DMS53 (cell line): ENCODE measurements at regions not wholly inside any gene's neighbourhood (a gene's known extent, or its start where the extent isn't known, plus 50 kb on each side); places are given as distances from the start of the nearest gene placed in this dataset.
A peak's percentile ranks its signal among the peaks of the same experiment; 100 is the strongest.
"Not testable (repeated sequence)": the region's sequence is repeated elsewhere in the genome, so short reads cannot be mapped to it uniquely, and the experiment has no call there.

Experiments used
- DNase-seq: peaks from one replicate; lab custom pipeline; 2025; lab: John Stamatoyannopoulos, UW

DNA sequence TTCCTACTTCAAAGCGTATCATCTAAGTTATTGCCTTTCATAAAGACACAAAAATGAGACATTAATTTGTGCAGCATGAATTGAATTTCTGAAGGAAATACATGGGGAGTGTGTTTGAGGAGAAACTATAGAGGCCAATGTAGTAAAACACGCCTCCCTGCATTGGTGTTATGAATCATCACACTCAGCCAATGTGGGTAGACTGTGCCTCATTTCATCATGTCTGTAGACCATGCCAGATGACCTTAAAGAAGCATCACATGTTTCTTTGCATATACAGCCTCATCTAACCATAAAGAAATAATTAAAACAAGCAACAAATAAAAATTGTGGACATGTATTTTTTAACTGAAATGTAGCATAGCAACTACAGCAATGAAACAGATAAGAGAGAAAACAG lies 486.0 kb upstream of the ADAMTS9 start:
- DNase-seq: no peak

DNA sequence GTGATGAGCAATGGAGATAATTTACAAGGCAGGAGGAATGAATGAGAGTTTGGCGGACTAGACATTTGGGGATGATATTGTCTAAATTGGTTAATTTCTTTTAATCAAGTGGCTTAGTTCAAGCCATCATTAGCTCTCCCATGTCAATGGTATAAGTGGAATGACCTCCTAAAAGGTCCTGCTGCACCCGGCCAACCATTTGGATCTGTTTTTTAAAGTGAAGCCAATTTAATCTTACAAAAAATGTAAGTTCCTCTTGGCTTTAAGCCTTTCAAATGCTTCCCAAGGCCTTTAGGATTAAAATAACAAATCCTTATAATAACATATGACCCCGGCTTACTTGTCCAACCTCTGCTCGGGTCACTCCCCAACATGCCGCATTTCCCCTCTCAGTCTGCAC lies 484.4 kb upstream of the ADAMTS9 start:
- no peak for DNase-seq

DNA sequence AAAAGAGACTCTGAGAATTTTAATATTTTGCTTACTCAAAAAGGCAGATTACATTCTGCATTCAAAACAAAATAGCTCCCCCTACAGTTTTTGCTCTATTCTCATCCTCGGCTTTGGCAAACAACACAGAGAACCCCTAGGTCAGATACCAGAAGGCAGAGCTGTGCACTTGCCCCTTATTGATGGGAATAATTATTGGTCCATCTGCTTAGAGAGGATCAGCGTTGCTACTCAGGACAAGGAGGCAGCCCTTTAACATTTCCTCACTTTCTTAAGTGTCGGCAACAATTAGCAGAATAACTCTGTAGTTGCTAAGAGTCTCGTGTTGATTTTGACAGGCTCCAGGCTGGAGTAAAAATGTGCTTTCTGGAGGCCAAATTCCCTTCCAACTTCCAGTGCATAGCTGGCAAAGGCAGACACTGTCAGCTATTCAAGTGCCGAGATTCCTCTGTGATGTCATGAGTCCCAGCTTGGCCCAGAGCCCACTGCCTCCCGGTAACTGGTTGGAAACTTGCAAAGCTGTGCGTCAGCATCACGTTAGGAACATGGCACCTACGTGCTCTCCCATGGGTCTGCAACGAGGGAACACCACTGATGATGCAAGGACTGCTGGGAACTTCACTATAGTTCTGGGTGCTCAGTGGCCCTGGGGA lies 482.7 kb upstream of the ADAMTS9 start:
- peak; percentile 35 for DNase-seq

DNA sequence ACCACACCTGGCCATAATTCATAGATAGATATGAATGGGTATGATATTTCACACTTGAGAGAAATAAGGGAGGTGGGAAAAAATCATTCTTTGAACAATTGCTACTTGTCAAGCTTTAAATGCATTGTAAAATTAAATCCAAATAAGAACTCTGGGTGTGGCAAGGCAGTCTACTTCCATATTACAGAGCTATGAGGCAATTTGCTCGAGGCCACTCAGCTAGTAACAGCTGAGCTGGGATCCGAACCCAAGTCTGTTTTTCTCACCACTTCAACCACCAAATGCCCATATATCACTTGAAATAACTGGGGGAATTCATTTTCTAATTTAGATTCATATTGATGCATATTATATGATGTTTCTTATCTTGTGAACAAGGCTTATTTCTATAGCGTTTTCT lies 482.2 kb upstream of the ADAMTS9 start:
- no peak for DNase-seq

DNA sequence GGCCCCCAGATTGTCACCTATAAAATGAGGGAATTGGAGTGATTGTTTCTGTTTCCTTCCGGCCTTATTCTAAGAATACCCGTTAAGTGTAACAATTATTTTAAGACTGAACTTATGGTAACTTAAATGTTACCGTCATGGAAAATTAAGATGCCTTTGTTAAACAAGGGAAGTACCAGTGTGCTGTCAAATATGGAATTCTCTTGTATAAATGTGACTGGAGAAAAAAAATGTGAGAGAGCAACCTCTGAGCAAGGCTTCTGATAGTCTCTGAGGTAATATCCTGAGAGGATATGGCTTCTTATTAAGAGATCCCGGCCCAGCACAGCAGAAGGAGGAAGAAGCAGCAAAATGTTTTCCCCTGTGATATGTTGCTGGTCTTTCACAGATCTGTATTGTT lies 480.7 kb upstream of the ADAMTS9 start:
- DNase-seq: no peak

DNA sequence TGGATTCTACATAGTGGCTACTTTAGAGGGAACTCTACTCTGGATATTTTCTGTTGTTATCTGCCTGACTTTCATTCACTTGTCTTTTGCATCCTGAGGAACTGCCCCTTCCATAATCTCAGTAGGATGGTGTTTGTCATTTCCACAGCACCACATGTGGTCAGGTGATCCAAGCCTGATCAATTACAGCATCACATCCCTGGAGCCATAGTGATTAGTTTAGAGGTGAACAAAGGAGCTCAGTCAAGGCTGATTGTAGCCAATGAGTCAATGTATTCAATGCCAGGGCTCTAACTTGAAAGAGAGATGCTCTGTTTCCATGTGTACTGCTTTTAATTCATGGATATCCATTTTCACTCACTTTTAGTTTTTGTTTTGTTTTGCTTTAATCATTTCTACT lies 478.7 kb upstream of the ADAMTS9 start:
- DNase-seq: no peak

DNA sequence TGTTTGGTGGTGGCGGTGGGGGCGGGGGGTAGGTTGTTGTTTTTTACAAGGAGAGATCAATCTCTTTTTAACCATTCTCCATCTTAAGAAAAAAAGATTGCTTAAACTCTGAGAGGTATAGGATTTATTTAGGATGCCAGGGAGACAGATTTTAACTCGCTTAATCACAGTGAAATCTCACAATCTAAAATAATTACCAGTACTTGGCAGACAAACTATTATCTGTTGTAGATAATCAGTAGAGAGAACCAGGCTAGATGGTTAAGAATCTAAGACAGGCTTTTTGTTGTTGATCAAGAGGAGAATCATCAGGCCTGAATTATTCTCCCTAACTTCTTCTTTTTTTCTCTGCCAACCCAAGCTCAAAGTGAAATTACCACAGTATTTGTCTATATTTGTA lies 470.2 kb upstream of the ADAMTS9 start:
- DNase-seq: no peak

DNA sequence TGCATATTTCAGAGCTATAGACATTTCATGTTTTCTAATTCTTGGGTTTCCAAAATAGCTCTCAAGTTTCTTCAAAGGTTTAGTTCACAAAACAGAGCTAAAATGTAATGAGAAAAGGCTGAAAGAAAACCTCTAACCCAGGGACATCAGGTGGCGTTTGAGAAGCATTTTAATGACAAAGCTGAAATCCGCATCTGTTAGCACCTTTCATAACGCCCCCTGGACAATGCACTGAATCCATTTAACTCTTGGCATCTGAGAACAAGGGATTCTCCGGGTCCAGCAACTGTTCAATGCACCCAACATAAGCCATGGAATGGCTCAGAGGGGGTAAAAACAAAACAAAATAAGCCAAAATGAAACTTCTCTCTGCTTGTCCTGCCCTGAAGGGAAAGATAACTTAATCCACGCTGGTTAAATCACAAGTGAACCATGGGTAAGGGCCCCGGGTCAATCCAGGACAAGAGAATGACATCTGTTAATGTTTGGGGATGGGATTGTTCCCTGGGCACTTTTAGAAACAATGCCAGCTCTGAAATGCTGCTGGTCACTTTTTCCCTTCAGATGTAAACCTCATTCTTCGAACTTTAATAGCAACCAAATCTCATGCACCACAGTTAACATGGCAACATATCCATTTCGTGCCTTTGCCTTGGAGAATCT lies 466.2 kb upstream of the ADAMTS9 start:
- DNase-seq: no peak

DNA sequence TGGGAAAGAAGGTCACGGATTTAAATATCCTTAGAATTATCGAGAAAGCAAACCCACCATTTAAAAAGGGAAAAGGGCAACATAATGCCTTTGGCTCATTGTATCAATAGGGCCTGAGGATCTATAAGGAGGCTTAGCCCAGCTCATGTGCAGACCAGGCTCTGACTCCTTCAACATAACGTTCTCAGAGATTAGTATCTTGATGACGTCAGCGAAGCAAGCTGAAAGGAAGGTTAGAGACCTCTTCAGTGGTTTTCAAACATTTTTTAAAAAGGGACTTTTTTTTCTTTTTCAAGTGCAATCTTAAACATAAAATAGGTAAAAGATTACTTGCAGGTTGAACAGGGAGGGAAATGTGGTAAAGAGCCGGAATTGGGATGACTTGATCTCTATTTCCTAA lies 463.9 kb upstream of the ADAMTS9 start:
- no peak for DNase-seq

DNA sequence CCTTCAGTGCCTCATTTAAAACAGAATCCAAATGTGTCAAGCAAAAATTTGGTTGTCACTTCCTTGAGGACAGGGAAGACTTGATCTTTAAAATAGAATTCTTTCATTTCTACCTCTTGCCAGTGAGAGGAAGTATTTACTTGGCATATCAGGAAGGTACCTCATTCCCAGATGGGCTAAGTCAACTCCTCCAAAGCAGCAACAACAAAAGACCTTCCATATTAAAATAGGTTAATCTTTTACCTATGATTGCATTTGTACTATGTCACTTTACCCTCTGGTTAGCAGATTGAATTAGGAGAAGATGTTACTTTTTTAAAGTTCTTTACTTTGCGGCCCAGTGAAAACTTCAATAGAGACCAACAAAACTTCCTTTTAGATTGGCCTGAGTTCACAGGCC lies 462.1 kb upstream of the ADAMTS9 start:
- no peak for DNase-seq

DNA sequence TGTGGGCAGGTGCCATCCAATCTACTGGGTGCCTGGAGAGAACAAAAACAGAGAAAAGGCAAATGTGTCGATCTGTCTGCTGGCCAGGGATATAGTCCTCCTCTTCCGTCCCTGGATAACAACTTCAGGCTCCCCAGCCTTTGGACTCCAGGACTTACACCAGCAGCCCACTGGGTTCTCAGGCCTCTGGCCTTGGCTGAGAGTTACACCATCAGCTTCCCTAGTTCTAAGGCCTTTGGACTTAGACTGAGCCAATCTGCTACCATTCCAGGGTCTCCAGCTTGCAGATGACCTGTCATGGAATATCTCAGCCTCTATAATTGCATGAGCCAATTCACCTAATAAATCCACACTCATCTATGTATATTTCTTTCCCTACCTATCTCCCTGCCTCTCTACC lies 460.9 kb upstream of the ADAMTS9 start:
- DNase-seq: no peak

DNA sequence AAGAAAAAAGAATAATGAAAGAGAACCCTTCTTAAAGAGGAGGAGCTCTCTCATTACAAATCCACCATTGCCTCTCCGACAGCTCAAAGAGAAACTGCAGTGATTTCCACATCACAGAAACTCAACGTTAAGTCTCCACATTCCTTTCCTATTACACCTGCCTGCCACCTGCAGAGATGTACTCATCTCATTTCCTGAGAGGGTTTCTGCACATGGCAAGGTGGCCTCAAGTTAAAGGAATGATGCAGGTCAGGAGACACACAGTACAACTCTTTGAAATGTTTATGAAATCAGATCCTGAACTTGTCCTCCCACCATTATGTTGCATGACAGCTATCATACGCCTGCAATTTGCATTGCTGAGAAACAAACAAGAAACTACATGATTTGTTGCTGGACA lies 458.4 kb upstream of the ADAMTS9 start:
- peak; percentile 63 for DNase-seq

DNA sequence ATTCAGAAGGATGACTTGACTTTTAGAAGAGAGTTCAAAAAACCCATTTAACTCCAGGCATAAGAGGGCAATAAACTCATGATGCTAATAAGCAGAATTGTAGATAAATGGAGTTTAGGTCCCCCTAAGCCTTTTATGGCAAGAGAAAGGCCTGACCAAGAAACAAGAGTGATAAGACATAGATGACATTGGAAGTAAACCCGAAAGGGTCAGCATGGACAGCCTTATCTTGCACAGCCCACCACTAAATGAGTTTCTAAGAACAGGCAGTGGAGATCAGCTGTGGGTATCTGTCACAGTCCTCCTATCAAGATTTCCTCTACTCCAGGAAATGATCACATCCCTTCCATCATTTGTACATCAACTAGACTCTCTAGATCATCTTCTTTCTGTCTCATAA lies 457.9 kb upstream of the ADAMTS9 start:
- DNase-seq: no peak

DNA sequence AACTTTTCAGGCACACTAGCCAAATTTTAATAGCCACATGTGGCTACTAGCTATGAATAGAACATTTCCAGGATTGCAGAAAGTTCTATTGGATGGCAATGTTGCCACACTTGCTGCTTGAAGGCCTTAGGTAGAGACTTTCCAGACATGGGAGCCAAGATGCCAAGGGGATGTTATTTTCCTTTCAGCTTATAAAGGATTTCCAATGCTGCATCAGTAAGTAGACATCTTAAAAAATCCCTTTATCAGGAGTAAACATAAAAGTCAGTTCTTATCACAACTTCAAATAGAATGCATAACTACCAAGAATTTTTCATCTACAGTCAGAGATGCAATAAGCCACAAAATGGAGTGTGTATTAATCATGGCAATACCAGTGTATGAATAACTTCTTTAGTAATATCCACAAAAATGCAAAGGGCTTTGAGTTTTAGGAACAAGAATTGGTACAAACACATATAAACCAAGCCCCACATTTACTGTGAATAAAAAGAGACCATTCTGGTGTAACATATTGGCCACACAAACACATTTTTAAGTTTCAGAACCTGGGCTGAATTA lies 457.1 kb upstream of the ADAMTS9 start:
- DNase-seq: no peak

DNA sequence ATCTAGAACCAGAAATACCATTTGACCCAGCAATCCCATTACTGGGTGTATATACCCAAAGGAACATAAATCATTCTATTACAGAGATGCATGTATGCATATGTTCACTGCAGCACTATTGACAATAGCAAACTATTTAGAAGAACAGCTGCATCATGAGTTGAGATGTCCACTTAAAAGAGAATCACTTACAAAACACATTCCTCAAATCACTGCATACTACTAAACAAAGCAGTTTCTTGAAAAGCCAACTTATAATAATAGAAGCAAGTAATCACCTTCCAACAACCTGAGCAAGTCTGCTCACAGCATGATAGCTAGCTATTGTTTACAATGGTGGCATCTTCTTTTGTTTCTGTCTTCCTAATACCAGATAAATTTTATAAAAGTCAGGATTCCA lies 454.7 kb upstream of the ADAMTS9 start:
- DNase-seq: no peak

DNA sequence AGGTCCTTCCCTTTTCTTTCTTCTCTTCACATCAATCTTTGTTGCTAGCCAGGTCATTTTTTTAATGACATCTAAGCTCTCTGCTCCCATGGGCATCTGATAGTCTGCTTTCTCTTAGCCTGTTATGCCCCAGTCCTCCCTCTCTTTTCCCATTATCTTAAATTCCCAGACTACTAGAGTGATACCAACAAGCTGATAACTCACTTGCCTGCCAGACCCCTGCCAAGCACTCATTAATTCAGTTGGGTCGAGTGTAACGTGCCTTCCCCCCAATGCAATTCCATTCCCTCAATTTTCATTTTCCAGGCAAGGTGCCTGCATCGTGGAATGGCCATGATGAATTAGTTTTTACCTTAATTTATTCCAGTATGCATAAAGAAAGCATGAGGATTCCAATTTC lies 450.8 kb upstream of the ADAMTS9 start:
- DNase-seq: no peak

DNA sequence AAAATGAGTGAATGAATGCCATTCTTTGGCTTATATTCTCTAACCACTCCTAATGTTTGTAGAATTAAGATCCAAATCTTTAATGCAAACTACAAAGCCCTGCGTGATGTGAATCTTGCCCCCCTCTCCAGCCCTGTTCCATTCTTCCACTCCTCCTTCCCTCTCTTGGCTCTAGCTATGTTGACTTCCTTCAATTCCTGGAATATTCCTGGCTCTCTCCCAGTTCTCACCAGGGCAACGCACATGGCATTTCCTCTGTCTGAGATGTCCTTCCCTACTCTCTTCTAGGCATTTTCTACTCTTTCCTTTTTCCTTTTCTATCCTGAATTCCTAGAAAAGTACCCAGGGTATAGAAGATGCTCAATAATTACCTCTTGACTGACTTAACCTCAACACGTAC lies 446.0 kb upstream of the ADAMTS9 start:
- not testable (repeated sequence) for DNase-seq

DNA sequence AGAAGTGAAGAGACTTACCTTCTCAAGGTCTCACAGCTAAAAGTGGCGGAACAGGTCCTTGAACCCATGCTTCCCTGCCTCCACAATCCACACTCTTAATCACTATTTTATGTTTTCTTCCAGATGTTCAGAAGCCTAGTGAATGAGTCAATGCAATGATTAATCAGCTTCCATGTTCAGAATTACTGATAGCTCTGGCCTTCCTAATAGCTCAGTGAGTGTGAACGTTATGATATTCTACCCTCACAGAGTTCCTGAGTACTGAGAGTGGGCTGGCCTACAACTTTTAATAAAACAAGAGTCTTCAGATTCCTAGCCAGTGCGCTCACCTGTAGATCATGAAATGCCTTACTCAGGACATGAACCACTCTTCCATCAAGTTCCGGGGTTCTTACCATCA lies 443.0 kb upstream of the ADAMTS9 start:
- DNase-seq: peak; percentile 14

DNA sequence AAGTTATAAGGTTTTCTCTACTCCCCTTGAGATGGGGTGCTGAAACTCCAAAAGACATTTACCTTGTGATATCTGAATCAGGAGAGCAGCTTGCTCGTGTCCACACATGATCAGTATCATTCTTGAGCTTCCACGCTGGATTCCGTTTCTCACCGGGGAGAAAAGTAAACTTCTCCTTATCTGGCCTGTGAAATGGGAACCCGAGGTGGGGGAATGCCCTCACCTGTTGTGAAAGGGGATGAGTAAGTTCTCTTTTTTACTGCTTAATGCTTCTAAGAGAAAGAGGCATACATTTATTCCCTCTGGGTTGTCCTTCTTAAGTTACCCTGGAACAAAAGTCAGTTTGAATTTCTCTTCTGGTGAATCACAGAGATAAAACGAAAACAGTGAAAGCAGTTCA lies 440.5 kb upstream of the ADAMTS9 start:
- DNase-seq: no peak

DNA sequence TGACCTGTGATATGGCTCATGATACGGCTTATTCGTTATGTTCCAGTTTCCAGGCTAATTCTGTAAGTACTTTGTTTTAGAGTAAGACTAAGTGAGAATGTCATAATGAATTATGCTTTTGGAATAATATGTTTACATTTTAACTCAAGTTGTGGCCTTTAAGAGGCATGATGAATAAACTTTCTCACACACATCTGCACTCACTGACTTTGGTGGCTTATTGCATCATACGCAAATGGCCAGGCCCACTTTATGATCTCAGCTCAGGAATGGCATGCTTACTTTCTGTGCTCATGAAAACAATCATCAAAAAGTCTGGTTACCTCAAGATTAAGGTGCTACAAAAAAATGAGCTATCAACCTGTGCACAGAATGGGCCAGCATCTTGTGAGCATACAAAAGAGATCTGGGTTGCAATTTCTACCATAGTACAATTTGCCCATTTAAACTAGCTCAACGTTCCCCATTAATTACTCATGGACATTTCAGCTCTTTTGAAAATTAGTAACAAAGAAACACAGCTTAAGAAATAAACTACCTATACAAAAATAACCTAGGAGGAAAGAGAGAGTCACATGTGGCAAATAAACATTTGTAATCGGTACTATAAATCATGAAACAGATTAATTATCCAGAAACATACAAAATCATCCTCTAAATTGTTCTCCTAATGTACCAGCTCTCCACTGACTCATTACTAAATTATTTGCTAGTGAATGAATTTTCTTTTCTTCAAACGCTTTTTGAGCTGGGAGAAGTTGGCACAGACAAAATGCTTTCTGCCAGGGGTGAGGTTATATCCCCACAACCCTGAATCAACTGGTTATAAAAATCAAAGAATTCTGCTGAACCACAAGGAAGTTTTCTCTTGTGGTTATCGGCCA lies 439.0 kb upstream of the ADAMTS9 start:
- DNase-seq: no peak

DNA sequence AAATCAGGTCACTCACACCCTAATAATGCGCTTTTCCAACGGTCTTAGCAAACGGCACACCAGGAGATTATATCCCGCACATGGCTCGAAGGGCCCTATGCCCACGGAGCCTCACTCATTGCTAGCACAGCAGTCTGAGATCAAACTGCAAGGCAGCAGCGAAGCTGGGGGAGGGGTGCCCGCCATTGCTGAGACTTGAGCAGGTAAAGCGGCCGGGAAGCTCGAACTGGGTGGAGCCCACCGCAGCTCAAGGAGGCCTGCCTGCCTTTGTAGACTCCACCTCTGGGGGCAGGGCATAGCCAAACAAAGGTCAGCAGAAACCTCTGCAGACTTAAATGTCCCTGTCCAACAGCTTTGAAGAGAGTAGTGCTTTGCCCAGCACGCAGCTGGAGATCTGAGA lies 432.4 kb upstream of the ADAMTS9 start:
- not testable (repeated sequence) for DNase-seq

DNA sequence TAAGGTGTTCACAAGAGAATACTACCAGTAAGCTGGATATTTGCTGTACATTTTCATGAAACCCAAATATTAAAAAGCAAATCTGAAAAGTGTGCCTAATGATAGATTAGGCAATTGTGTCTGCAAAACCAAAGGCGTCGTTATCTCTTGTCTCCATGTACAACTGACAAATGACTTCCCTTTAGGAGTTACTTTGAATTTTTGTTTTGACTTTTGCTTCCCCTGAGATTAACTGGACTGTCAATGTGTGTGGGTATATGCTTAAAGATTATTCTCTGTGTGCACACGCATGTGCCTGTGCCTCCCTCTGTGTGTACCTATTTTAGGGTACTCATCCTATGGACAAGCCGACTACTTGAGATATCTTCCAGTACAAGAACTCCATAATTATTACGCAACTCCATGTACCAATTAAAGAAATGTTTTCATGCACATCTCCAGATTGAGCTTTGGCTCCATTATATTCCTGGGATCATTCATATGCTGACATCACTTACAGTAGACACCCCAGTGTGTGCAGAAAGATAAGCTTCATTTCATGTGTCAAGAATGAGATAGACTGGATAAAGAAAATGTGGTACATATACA lies 431.2 kb upstream of the ADAMTS9 start:
- DNase-seq: no peak
